ENCODE measurements at regions not wholly inside any gene's neighbourhood (a gene's known extent, or its start where the extent isn't known, plus 50 kb on each side); places are given as distances from the start of the nearest gene placed in this dataset.

GRCh38 chr3:102189541-102189940 lies 245.3 kb upstream of the ZPLD1 start:
- Histone ChIP-seq H3K9ac (ENCODE audit: low read length) (no peak overlapping the region), H3F3A (ENCODE audit: insufficient read depth, low read length) (no peaks in the 10 kb centered on the region), H3K4me1 (ENCODE audit: low read length) (no peaks in the 10 kb centered on the region), H3K4me3 (ENCODE audit: low read length) (no peak overlapping the region), H3K27me3 (replicated peaks; ENCODE audit: insufficient read depth, low read length) (no peaks in the 10 kb centered on the region), H2AFZ (ENCODE audit: low read length) (no peak overlapping the region), H4K20me1 (ENCODE audit: insufficient read depth, low read length) (no peaks in the 10 kb centered on the region), H3K9me3 (replicated peaks; ENCODE audit: insufficient read depth, low read length) (no peaks in the 10 kb centered on the region), H3K27ac (ENCODE audit: low read length) (no peak overlapping the region), H3K4me2 (ENCODE audit: low read depth, low read length) (no peak overlapping the region), H3K9me2 (replicated peaks; ENCODE audit: insufficient read depth, low read length) (0 out of 2 replicates have a peak, but pooled peaks cover 3% of the 10 kb centered on the region), H3K36me3 (replicated peaks; ENCODE audit: insufficient read depth, low read length) (no peaks in the 10 kb centered on the region), H3K79me2 (ENCODE audit: low read length) (no peaks in the 10 kb centered on the region)
- no peak for DNase-seq
- TF ChIP-seq EZH2phosphoT487 (IDR thresholded peaks at IDR 0.05; ENCODE audit: low read length) = no peak
- TF ChIP-seq EZH2 (optimal IDR thresholded peaks at IDR 0.05; ENCODE audit: low read depth, low read length) = no peak
- TF ChIP-seq CTCF (IDR thresholded peaks at IDR 0.05; ENCODE audit: low read length) = no peak

GRCh38 chr3:102189956-102190723 lies 244.7 kb upstream of the ZPLD1 start:
- no peaks in the 10 kb centered on the region for H3F3A ChIP-seq (ENCODE audit: insufficient read depth, low read length)
- H3K79me2 ChIP-seq (ENCODE audit: low read length) = no peaks in the 10 kb centered on the region
- no peak overlapping the region for H3K4me3 ChIP-seq (ENCODE audit: low read length)
- H3K27me3 ChIP-seq (replicated peaks; ENCODE audit: insufficient read depth, low read length) = no peaks in the 10 kb centered on the region
- no peak overlapping the region for H2AFZ ChIP-seq (ENCODE audit: low read length)
- H3K4me2 ChIP-seq (ENCODE audit: low read depth, low read length) = no peak overlapping the region
- H3K9ac ChIP-seq (ENCODE audit: low read length) = no peak overlapping the region
- H3K9me2 ChIP-seq (replicated peaks; ENCODE audit: insufficient read depth, low read length) = 0 out of 2 replicates have a peak, but pooled peaks cover 3% of the 10 kb centered on the region
- H3K4me1 ChIP-seq (ENCODE audit: low read length) = no peaks in the 10 kb centered on the region
- no peaks in the 10 kb centered on the region for H3K9me3 ChIP-seq (replicated peaks; ENCODE audit: insufficient read depth, low read length)
- no peak overlapping the region for H3K27ac ChIP-seq (ENCODE audit: low read length)
- no peaks in the 10 kb centered on the region for H4K20me1 ChIP-seq (ENCODE audit: insufficient read depth, low read length)
- no peak for DNase-seq
- H3K36me3 ChIP-seq (replicated peaks; ENCODE audit: insufficient read depth, low read length) = no peaks in the 10 kb centered on the region
- no peak for TF ChIP-seq CTCF (IDR thresholded peaks at IDR 0.05; ENCODE audit: low read length)
- TF ChIP-seq EZH2phosphoT487 (IDR thresholded peaks at IDR 0.05; ENCODE audit: low read length) = no peak
- no peak for TF ChIP-seq EZH2 (optimal IDR thresholded peaks at IDR 0.05; ENCODE audit: low read depth, low read length)

- Histone ChIP-seq H2AFZ (ENCODE audit: low read length) (no peak overlapping the region), H3K36me3 (replicated peaks; ENCODE audit: insufficient read depth, low read length) (no peaks in the 10 kb centered on the region), H3K9ac (ENCODE audit: low read length) (no peak overlapping the region), H3K4me1 (ENCODE audit: low read length) (no peaks in the 10 kb centered on the region), H4K20me1 (ENCODE audit: insufficient read depth, low read length) (no peaks in the 10 kb centered on the region), H3K27ac (ENCODE audit: low read length) (no peak overlapping the region), H3K9me3 (replicated peaks; ENCODE audit: insufficient read depth, low read length) (no peaks in the 10 kb centered on the region), H3K27me3 (replicated peaks; ENCODE audit: insufficient read depth, low read length) (no peaks in the 10 kb centered on the region), H3K4me3 (ENCODE audit: low read length) (no peak overlapping the region), H3K4me2 (ENCODE audit: low read depth, low read length) (no peak overlapping the region), H3K9me2 (replicated peaks; ENCODE audit: insufficient read depth, low read length) (no peaks in the 10 kb centered on the region), H3F3A (ENCODE audit: insufficient read depth, low read length) (no peaks in the 10 kb centered on the region), H3K79me2 (ENCODE audit: low read length) (no peaks in the 10 kb centered on the region)
- DNase-seq = no peak
- TF ChIP-seq EZH2phosphoT487 (IDR thresholded peaks at IDR 0.05; ENCODE audit: low read length) = no peak
- TF ChIP-seq EZH2 (optimal IDR thresholded peaks at IDR 0.05; ENCODE audit: low read depth, low read length) = no peak
- no peak for TF ChIP-seq CTCF (IDR thresholded peaks at IDR 0.05; ENCODE audit: low read length)
Measured at GRCh38 chr3:102192575-102192974, 242.2 kb upstream of the ZPLD1 start.

All from MM.1S (cell line).